ENCODE measurements at regions not wholly inside any gene's neighbourhood (a gene's known extent, or its start where the extent isn't known, plus 50 kb on each side); places are given as distances from the start of the nearest gene placed in this dataset.

DNA sequence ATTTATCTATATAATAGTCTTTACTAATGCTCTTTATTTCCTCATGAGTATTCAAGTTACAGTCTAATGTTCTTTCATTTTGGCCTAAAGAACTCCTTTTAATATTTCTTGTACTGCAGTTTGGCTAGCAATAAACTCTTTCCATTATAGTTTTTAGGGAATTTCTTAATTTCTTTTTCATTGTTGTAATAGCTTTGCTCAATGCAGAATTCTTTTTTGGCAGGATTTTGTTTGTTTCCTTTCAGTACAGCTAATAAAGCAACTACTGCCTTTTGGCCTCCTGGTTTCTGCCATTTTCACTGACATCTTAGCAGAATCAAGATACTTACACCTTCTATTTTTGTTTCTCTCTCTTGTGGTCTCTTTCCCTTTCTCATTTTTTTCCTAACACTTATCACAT, 390.4 kb upstream of the RGPD4 start:
- no peak overlapping the region for H3K27ac ChIP-seq (ENCODE audit: low read length)

GRCh38 chr2:107437265-107437664, 389.4 kb upstream of the RGPD4 start:
- H3K4me2 ChIP-seq (ENCODE audit: low read depth, low read length, poor library complexity, severe bottlenecking): no peak overlapping the region
- H3K9me3 ChIP-seq (ENCODE audit: low read length): no peaks in the 10 kb centered on the region
- DNase-seq: no peak
- H3K4me3 ChIP-seq (ENCODE audit: low read length): no peak overlapping the region
- no peak overlapping the region for H2AFZ ChIP-seq (ENCODE audit: low read length)
- H3K9me2 ChIP-seq (replicated peaks; ENCODE audit: insufficient read depth, low read length): no peaks in the 10 kb centered on the region
- peaks cover 3% of the 10 kb centered on the region; the same call in 1 of the 2 replicates for H3K4me1 ChIP-seq (ENCODE audit: low read length)
- H3K79me2 ChIP-seq (ENCODE audit: low read length): no peaks in the 10 kb centered on the region
- no peak overlapping the region for H3K27ac ChIP-seq (ENCODE audit: low read length)
- no peak overlapping the region for H3K9ac ChIP-seq (ENCODE audit: low read length)
- H4K20me1 ChIP-seq (ENCODE audit: insufficient read depth, low read depth, low read length): no peaks in the 10 kb centered on the region
- no peaks in the 10 kb centered on the region for H3K36me3 ChIP-seq (ENCODE audit: insufficient read depth, low read length)
- H3K27me3 ChIP-seq (ENCODE audit: low read length): no peaks in the 10 kb centered on the region

More for the DNA sequence above, 390.4 kb upstream of the RGPD4 start:
- Histone ChIP-seq H3K79me2 (ENCODE audit: low read length) (no peaks in the 10 kb centered on the region), H3K4me1 (ENCODE audit: low read length) (peaks cover 12% of the 10 kb centered on the region), H3K27me3 (ENCODE audit: low read length) (no peaks in the 10 kb centered on the region), H3K36me3 (ENCODE audit: insufficient read depth, low read length) (no peaks in the 10 kb centered on the region), H2AFZ (ENCODE audit: low read length) (no peak overlapping the region), H4K20me1 (ENCODE audit: insufficient read depth, low read depth, low read length) (no peaks in the 10 kb centered on the region), H3K9ac (ENCODE audit: low read length) (no peak overlapping the region), H3K4me3 (ENCODE audit: low read length) (no peak overlapping the region), H3K4me2 (ENCODE audit: low read depth, low read length, poor library complexity, severe bottlenecking) (no peak overlapping the region), H3K9me2 (replicated peaks; ENCODE audit: insufficient read depth, low read length) (no peaks in the 10 kb centered on the region), H3K9me3 (ENCODE audit: low read length) (no peaks in the 10 kb centered on the region)
- DNase-seq: no peak

DNA sequence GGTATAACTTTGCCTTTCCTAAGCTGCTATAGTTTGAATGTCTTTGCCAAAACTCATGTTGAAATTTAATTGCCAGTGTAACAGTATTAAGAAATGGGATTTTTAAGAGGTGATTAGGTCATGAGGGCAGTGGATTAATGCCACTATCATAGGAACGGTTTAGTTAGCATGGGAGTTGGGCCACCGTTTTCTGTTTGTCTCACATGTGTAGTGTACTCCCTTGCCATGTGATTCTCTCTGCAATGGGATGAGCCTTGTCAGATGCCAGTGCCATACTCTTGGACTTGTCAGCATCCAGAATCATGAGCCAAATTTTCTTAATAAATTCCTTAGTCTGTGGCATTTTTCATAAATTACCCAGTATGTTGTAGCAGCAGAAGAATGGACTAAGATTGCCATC, 388.9 kb upstream of the RGPD4 start:
- no peak overlapping the region for H3K27ac ChIP-seq (ENCODE audit: low read length)
- H2AFZ ChIP-seq (ENCODE audit: low read length): 0 out of 2 replicates have a peak overlapping the region, but pooled peaks have one; percentile 41
- no peaks in the 10 kb centered on the region for H3K27me3 ChIP-seq (ENCODE audit: low read length)
- no peaks in the 10 kb centered on the region for H3K9me2 ChIP-seq (replicated peaks; ENCODE audit: insufficient read depth, low read length)
- H4K20me1 ChIP-seq (ENCODE audit: insufficient read depth, low read depth, low read length): no peaks in the 10 kb centered on the region
- H3K4me2 ChIP-seq (ENCODE audit: low read depth, low read length, poor library complexity, severe bottlenecking): no peak overlapping the region
- no peaks in the 10 kb centered on the region for H3K9me3 ChIP-seq (ENCODE audit: low read length)
- H3K9ac ChIP-seq (ENCODE audit: low read length): no peak overlapping the region
- H3K4me3 ChIP-seq (ENCODE audit: low read length): no peak overlapping the region
- peaks cover 3% of the 10 kb centered on the region; the same call in 1 of the 2 replicates for H3K4me1 ChIP-seq (ENCODE audit: low read length)
- no peaks in the 10 kb centered on the region for H3K36me3 ChIP-seq (ENCODE audit: insufficient read depth, low read length)
- DNase-seq: no peak
- no peaks in the 10 kb centered on the region for H3K79me2 ChIP-seq (ENCODE audit: low read length)

- H3K9me2 ChIP-seq (replicated peaks; ENCODE audit: insufficient read depth, low read length): no peaks in the 10 kb centered on the region
- H3K36me3 ChIP-seq (ENCODE audit: insufficient read depth, low read length): no peaks in the 10 kb centered on the region
- no peaks in the 10 kb centered on the region for H3K79me2 ChIP-seq (ENCODE audit: low read length)
- H3K9me3 ChIP-seq (ENCODE audit: low read length): no peaks in the 10 kb centered on the region
- H4K20me1 ChIP-seq (ENCODE audit: insufficient read depth, low read depth, low read length): no peaks in the 10 kb centered on the region
- H3K4me1 ChIP-seq (ENCODE audit: low read length): no peaks in the 10 kb centered on the region
- H3K4me3 ChIP-seq (ENCODE audit: low read length): no peak overlapping the region
- no peak overlapping the region for H2AFZ ChIP-seq (ENCODE audit: low read length)
- H3K27me3 ChIP-seq (ENCODE audit: low read length): no peaks in the 10 kb centered on the region
- no peak overlapping the region for H3K4me2 ChIP-seq (ENCODE audit: low read depth, low read length, poor library complexity, severe bottlenecking)
- DNase-seq: no peak
- no peak overlapping the region for H3K9ac ChIP-seq (ENCODE audit: low read length)
- no peak overlapping the region for H3K27ac ChIP-seq (ENCODE audit: low read length)
These were observed 378.5 kb upstream of the RGPD4 start for GRCh38 chr2:107448160-107448559.

DNA sequence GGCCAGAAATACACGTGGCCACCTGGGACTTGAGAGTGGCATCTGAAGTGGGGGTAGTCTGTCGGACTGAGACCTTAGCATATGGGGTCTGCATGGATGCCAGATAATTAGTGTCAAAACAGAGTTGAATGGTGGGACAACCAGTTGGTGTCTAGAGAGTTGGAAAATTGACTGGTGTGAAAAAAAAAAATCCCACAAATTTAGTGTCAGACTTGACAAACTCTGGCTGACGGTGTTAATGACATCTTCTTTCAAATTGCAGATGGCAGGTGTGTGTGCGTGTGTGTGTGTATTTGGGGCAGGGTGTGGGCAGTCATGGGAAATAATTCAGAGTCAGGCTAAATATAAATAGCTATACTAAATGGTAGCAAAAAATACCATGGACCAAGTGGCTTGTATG, 365.4 kb upstream of the RGPD4 start:
- H3K9me2 ChIP-seq (replicated peaks; ENCODE audit: insufficient read depth, low read length): no peaks in the 10 kb centered on the region; the same call in 1 of the 2 replicates
- H3K36me3 ChIP-seq (ENCODE audit: insufficient read depth, low read length): no peaks in the 10 kb centered on the region
- H3K27me3 ChIP-seq (ENCODE audit: low read length): no peaks in the 10 kb centered on the region
- DNase-seq: no peak
- no peak overlapping the region for H3K4me3 ChIP-seq (ENCODE audit: low read length)
- H3K9ac ChIP-seq (ENCODE audit: low read length): no peak overlapping the region
- H3K79me2 ChIP-seq (ENCODE audit: low read length): no peaks in the 10 kb centered on the region
- no peak overlapping the region for H3K4me2 ChIP-seq (ENCODE audit: low read depth, low read length, poor library complexity, severe bottlenecking)
- H4K20me1 ChIP-seq (ENCODE audit: insufficient read depth, low read depth, low read length): no peaks in the 10 kb centered on the region
- no peak overlapping the region for H3K27ac ChIP-seq (ENCODE audit: low read length)
- H3K9me3 ChIP-seq (ENCODE audit: low read length): no peaks in the 10 kb centered on the region
- peaks cover 10% of the 10 kb centered on the region for H3K4me1 ChIP-seq (ENCODE audit: low read length)
- no peak overlapping the region for H2AFZ ChIP-seq (ENCODE audit: low read length)

DNA sequence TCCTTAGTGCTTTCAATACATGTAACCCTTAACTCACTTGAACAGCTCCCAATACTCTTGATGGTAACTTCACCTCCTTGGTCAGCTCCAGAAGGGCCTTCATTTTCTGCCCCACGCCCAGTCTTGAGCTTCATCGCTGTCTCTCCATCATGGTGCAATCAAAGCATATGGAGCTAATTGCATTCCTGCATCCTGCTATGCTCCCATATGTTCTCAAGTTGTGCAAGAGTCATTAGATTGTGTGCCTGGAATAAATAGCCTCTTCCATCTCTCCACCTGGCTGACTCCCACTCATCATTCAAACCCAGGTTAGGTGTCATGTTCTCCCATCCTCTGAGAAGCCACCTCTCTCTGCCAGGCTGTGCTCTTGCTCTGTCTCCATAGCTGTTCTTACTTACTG, 364.5 kb upstream of the RGPD4 start:
- DNase-seq: no peak
- Histone ChIP-seq H3K4me3 (ENCODE audit: low read length) (no peak overlapping the region), H3K4me1 (ENCODE audit: low read length) (peaks cover 10% of the 10 kb centered on the region)

GRCh38 chr2:107466241-107466640, 360.5 kb upstream of the RGPD4 start:
- no peak overlapping the region for H2AFZ ChIP-seq (ENCODE audit: low read length)
- H3K79me2 ChIP-seq (ENCODE audit: low read length): no peaks in the 10 kb centered on the region
- no peaks in the 10 kb centered on the region for H3K27me3 ChIP-seq (ENCODE audit: low read length)
- no peaks in the 10 kb centered on the region; the same call in 1 of the 2 replicates for H3K9me2 ChIP-seq (replicated peaks; ENCODE audit: insufficient read depth, low read length)
- no peak overlapping the region for H3K27ac ChIP-seq (ENCODE audit: low read length)
- H4K20me1 ChIP-seq (ENCODE audit: insufficient read depth, low read depth, low read length): no peaks in the 10 kb centered on the region
- H3K9me3 ChIP-seq (ENCODE audit: low read length): no peaks in the 10 kb centered on the region
- no peak overlapping the region for H3K9ac ChIP-seq (ENCODE audit: low read length)
- no peak overlapping the region for H3K4me2 ChIP-seq (ENCODE audit: low read depth, low read length, poor library complexity, severe bottlenecking)
- H3K4me1 ChIP-seq (ENCODE audit: low read length): peaks cover 6% of the 10 kb centered on the region
- DNase-seq: no peak
- no peaks in the 10 kb centered on the region for H3K36me3 ChIP-seq (ENCODE audit: insufficient read depth, low read length)
- no peak overlapping the region for H3K4me3 ChIP-seq (ENCODE audit: low read length)

More for the DNA sequence above, 364.5 kb upstream of the RGPD4 start:
- no peaks in the 10 kb centered on the region for H4K20me1 ChIP-seq (ENCODE audit: insufficient read depth, low read depth, low read length)
- no peaks in the 10 kb centered on the region for H3K36me3 ChIP-seq (ENCODE audit: insufficient read depth, low read length)
- no peak overlapping the region for H3K4me2 ChIP-seq (ENCODE audit: low read depth, low read length, poor library complexity, severe bottlenecking)
- no peaks in the 10 kb centered on the region for H3K9me3 ChIP-seq (ENCODE audit: low read length)
- no peaks in the 10 kb centered on the region for H3K27me3 ChIP-seq (ENCODE audit: low read length)
- no peaks in the 10 kb centered on the region; the same call in 1 of the 2 replicates for H3K9me2 ChIP-seq (replicated peaks; ENCODE audit: insufficient read depth, low read length)
- H3K79me2 ChIP-seq (ENCODE audit: low read length): no peaks in the 10 kb centered on the region
- no peak overlapping the region for H2AFZ ChIP-seq (ENCODE audit: low read length)
- H3K27ac ChIP-seq (ENCODE audit: low read length): no peak overlapping the region
- no peak overlapping the region for H3K9ac ChIP-seq (ENCODE audit: low read length)

- Histone ChIP-seq H4K20me1 (ENCODE audit: insufficient read depth, low read depth, low read length) (no peaks in the 10 kb centered on the region), H3K27me3 (ENCODE audit: low read length) (no peaks in the 10 kb centered on the region), H3K27ac (ENCODE audit: low read length) (no peak overlapping the region), H3K4me1 (ENCODE audit: low read length) (no peaks in the 10 kb centered on the region), H3K4me2 (ENCODE audit: low read depth, low read length, poor library complexity, severe bottlenecking) (no peak overlapping the region), H3K9me2 (replicated peaks; ENCODE audit: insufficient read depth, low read length) (no peaks in the 10 kb centered on the region), H3K79me2 (ENCODE audit: low read length) (no peaks in the 10 kb centered on the region), H3K36me3 (ENCODE audit: insufficient read depth, low read length) (no peaks in the 10 kb centered on the region), H3K9ac (ENCODE audit: low read length) (no peak overlapping the region), H3K9me3 (ENCODE audit: low read length) (no peaks in the 10 kb centered on the region), H2AFZ (ENCODE audit: low read length) (no peak overlapping the region), H3K4me3 (ENCODE audit: low read length) (no peak overlapping the region)
- no peak for DNase-seq
These were observed 359.5 kb upstream of the RGPD4 start for GRCh38 chr2:107466984-107467773.

Measured in Karpas-422 (cell line).